Gastroesophageal sphincter (tissue), 3 donors: ENCODE measurements at regions not wholly inside any gene's neighbourhood (a gene's known extent, or its start where the extent isn't known, plus 50 kb on each side); places are given as distances from the start of the nearest gene placed in this dataset.

Source experiments
- CTCF ChIP-seq, 4 experiments: fragments of 200-600 bp in 2 of 4; fragments of 450-650 bp in 2 of 4; sonication (generic) in 1 of 4; IDR thresholded peaks; one replicate each; pipeline ENCODE4 v1.5.1; 2017 to 2019; ENCODE audit warnings: antibody characterized with exemption in 4 of 4, mild to moderate bottlenecking in 2 of 4, moderate library complexity in 2 of 4
- POLR2A ChIP-seq, 2 donors: fragments of 450-650 bp; IDR thresholded peaks; one replicate each; pipeline ENCODE4 v1.6.1; 2017; ENCODE audit warnings: antibody characterized with exemption in 2 of 2, mild to moderate bottlenecking in 2 of 2, moderate library complexity in 1 of 2
- POLR2AphosphoS5 ChIP-seq: sonication (generic); formaldehyde crosslinking; IDR thresholded peaks from one replicate; pipeline ENCODE4 v1.6.1; 2017; ENCODE audit warnings: antibody characterized with exemption

GRCh38 chr14:48536318-48536717 lies 860.9 kb upstream of the MDGA2 start:
- TF ChIP-seq CTCF (IDR thresholded peaks at IDR 0.05) (no peak), POLR2A (IDR thresholded peaks at IDR 0.05) (no peak), POLR2AphosphoS5 (no peak)
